ENCODE measurements at regions not wholly inside any gene's neighbourhood (a gene's known extent, or its start where the extent isn't known, plus 50 kb on each side); places are given as distances from the start of the nearest gene placed in this dataset.

DNA sequence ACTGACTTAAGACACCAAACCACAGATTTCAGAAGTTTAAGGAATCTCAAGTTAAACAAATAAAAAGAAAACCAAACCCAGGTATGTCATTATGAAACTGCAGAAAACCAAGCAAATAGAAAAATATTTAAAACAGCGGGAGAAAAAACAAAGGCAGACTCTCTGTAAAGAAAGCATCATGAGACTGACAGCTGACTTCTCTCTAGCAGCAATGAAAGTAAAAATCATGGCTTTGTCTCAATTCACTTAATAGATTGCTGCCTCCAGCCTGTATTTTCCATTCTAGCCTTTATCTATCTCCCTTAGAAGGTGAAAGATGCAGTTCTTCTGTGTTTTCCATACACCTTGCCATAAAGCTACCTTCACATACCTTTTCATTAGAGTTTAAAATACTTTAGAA is 131.1 kb upstream of the IPO5 start:
- H3K36me3 Mint-ChIP-seq (ENCODE audit: low read depth, unreplicated experiment): no peaks in the 10 kb centered on the region
- TF ChIP-seq, protein P1, sequence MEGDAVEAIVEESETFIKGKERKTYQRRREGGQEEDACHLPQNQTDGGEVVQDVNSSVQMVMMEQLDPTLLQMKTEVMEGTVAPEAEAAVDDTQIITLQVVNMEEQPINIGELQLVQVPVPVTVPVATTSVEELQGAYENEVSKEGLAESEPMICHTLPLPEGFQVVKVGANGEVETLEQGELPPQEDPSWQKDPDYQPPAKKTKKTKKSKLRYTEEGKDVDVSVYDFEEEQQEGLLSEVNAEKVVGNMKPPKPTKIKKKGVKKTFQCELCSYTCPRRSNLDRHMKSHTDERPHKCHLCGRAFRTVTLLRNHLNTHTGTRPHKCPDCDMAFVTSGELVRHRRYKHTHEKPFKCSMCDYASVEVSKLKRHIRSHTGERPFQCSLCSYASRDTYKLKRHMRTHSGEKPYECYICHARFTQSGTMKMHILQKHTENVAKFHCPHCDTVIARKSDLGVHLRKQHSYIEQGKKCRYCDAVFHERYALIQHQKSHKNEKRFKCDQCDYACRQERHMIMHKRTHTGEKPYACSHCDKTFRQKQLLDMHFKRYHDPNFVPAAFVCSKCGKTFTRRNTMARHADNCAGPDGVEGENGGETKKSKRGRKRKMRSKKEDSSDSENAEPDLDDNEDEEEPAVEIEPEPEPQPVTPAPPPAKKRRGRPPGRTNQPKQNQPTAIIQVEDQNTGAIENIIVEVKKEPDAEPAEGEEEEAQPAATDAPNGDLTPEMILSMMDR (IDR thresholded peaks at IDR 0.05; ENCODE audit: unreplicated experiment): no peak
- no peaks in the 10 kb centered on the region for H3K27me3 Mint-ChIP-seq (ENCODE audit: unreplicated experiment)

GRCh38 chr13:97826421-97827012 is 127.0 kb upstream of the IPO5 start:
- no peaks in the 10 kb centered on the region for H3K9me3 Mint-ChIP-seq (ENCODE audit: unreplicated experiment)
- H3K27ac Mint-ChIP-seq (ENCODE audit: unreplicated experiment): no peak overlapping the region
- H3K36me3 Mint-ChIP-seq (ENCODE audit: low read depth, unreplicated experiment): no peaks in the 10 kb centered on the region
- no peaks in the 10 kb centered on the region for H3K4me1 Mint-ChIP-seq (ENCODE audit: unreplicated experiment)
- DNase-seq (ENCODE audit: low spot score): no peak
- no peaks in the 10 kb centered on the region for H3K27me3 Mint-ChIP-seq (ENCODE audit: unreplicated experiment)
- no peak overlapping the region for H3K4me3 Mint-ChIP-seq (ENCODE audit: unreplicated experiment)
- TF ChIP-seq, protein P1 (IDR thresholded peaks at IDR 0.05; ENCODE audit: unreplicated experiment): no peak

More for the DNA sequence above, 131.1 kb upstream of the IPO5 start:
- no peaks in the 10 kb centered on the region for H3K9me3 Mint-ChIP-seq (ENCODE audit: unreplicated experiment)
- H3K27ac Mint-ChIP-seq (ENCODE audit: unreplicated experiment): no peak overlapping the region
- DNase-seq (ENCODE audit: low spot score): no peak
- H3K4me3 Mint-ChIP-seq (ENCODE audit: unreplicated experiment): no peak overlapping the region
- no peaks in the 10 kb centered on the region for H3K4me1 Mint-ChIP-seq (ENCODE audit: unreplicated experiment)

DNA sequence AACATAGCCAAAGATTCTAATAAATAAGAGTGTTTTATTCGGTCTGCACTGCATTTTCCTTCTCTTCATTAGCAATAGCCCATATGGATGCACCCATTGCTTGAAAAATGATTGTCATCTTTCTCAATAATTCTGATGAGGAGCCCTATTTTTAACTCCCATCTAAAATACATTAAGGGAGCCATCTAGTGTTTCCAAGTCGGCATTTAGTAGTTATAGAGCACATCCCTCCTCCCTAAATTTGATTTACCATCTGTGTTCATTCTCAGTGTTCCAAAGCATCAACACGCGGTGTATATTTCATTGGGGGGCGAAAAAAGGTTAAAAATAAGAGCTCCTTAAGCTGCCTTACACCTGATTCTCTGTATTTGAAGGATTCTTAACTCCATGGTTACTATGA is 119.2 kb upstream of the IPO5 start:
- no peak overlapping the region for H3K27ac Mint-ChIP-seq (ENCODE audit: unreplicated experiment)
- no peaks in the 10 kb centered on the region for H3K4me1 Mint-ChIP-seq (ENCODE audit: unreplicated experiment)
- no peak overlapping the region for H3K4me3 Mint-ChIP-seq (ENCODE audit: unreplicated experiment)
- DNase-seq (ENCODE audit: low spot score): no peak
- H3K9me3 Mint-ChIP-seq (ENCODE audit: unreplicated experiment): no peaks in the 10 kb centered on the region
- peaks cover 1% of the 10 kb centered on the region for H3K27me3 Mint-ChIP-seq (ENCODE audit: unreplicated experiment)
- H3K36me3 Mint-ChIP-seq (ENCODE audit: low read depth, unreplicated experiment): no peaks in the 10 kb centered on the region
- TF ChIP-seq, protein P1 (IDR thresholded peaks at IDR 0.05; ENCODE audit: unreplicated experiment): no peak

DNA sequence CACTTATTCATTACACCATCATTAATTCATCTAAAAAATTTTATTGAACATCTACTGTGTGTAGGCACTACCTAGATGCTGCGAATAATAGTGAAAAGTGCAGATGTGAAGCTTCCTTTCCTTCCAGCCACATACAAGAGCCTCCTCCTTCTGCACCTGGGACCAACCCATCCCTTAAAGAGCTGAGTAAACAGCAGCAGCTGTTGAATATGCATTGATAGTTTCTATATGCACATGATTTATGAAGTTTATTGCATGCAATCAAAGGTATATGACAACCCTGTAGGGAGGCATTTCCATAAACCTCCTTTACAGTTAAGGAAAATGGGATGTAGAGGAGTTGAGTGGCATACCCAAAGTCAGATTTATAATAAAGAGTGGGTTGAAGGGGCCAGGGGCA is 110.3 kb upstream of the IPO5 start:
- TF ChIP-seq, protein P1 (IDR thresholded peaks at IDR 0.05; ENCODE audit: unreplicated experiment): no peak
- Mint-ChIP-seq H3K27ac (ENCODE audit: unreplicated experiment) (no peak overlapping the region), H3K9me3 (ENCODE audit: unreplicated experiment) (no peaks in the 10 kb centered on the region), H3K36me3 (ENCODE audit: low read depth, unreplicated experiment) (no peaks in the 10 kb centered on the region), H3K27me3 (ENCODE audit: unreplicated experiment) (no peaks in the 10 kb centered on the region), H3K4me3 (ENCODE audit: unreplicated experiment) (no peak overlapping the region), H3K4me1 (ENCODE audit: unreplicated experiment) (peaks cover 10% of the 10 kb centered on the region)
- DNase-seq (ENCODE audit: low spot score): no peak

DNA sequence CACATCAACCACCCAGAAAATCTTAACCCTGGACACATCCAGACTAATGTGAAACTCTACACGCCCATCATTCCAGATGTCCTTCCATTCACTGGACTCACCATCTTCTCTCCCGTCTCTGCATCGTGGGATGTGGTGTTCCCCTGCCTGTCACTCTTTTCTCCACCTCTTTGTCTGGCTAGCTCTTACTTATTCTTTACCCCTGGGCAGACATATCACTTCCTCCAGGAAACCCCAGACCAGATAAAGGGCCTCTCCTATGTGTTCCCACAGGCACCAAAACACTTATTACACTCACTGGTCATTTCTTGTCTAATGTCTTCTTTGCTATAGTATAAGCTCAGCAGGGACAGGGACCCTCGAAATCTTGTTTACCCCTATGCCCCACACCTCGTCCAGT is 109.3 kb upstream of the IPO5 start:
- H3K36me3 Mint-ChIP-seq (ENCODE audit: low read depth, unreplicated experiment): no peaks in the 10 kb centered on the region

More for the DNA sequence above, 109.3 kb upstream of the IPO5 start:
- H3K9me3 Mint-ChIP-seq (ENCODE audit: unreplicated experiment): no peaks in the 10 kb centered on the region
- peaks cover 20% of the 10 kb centered on the region for H3K4me1 Mint-ChIP-seq (ENCODE audit: unreplicated experiment)
- peaks cover 2% of the 10 kb centered on the region for H3K27me3 Mint-ChIP-seq (ENCODE audit: unreplicated experiment)
- no peak overlapping the region for H3K4me3 Mint-ChIP-seq (ENCODE audit: unreplicated experiment)
- DNase-seq (ENCODE audit: low spot score): no peak
- TF ChIP-seq, protein P1 (IDR thresholded peaks at IDR 0.05; ENCODE audit: unreplicated experiment): no peak
- H3K27ac Mint-ChIP-seq (ENCODE audit: unreplicated experiment): no peak overlapping the region

Measured in endothelial cell (in vitro differentiated cells).